Loucy (cell line): ENCODE measurements at regions not wholly inside any gene's neighbourhood (a gene's known extent, or its start where the extent isn't known, plus 50 kb on each side); places are given as distances from the start of the nearest gene placed in this dataset.

Source experiments
- H2AFZ ChIP-seq: fragments of 200-600 bp; sonication (generic); 2 replicates; pipeline ENCODE4 v1.6.0; 2016; ENCODE audit warnings: antibody characterized with exemption, mild to moderate bottlenecking, low read length, moderate library complexity
- H3F3A ChIP-seq: fragments of 200-600 bp; 2 replicates; pipeline ENCODE4 v1.6.0; 2016; ENCODE audit warnings: antibody characterized with exemption, low read depth, mild to moderate bottlenecking
- H3K27me3 ChIP-seq: fragments of 200-600 bp; sonication (generic); 2 replicates; pipeline ENCODE4 v1.6.1; 2014; ENCODE audit warnings: low read length, mild to moderate bottlenecking; ENCODE audit not compliant: insufficient read depth, poor library complexity, severe bottlenecking
- H3K36me3 ChIP-seq: fragments of 200-600 bp; sonication (generic); 2 replicates; pipeline ENCODE4 v1.6.1; 2016; ENCODE audit warnings: low read length; ENCODE audit not compliant: insufficient read depth
- H3K4me1 ChIP-seq: fragments of 200-600 bp; sonication (generic); 2 replicates; pipeline ENCODE4 v1.5.1; 2014; ENCODE audit warnings: low read length, mild to moderate bottlenecking; ENCODE audit not compliant: insufficient read depth, poor library complexity, severe bottlenecking
- H3K4me2 ChIP-seq: fragments of 200-600 bp; sonication (generic); 2 replicates; pipeline ENCODE4 v1.6.0; 2014; ENCODE audit warnings: antibody characterized with exemption, low read length, low read depth, mild to moderate bottlenecking; ENCODE audit not compliant: poor library complexity, severe bottlenecking
- H3K4me3 ChIP-seq: fragments of 200-600 bp; sonication (generic); 2 replicates; pipeline ENCODE4 v1.5.1; 2014; ENCODE audit warnings: low read length, mild to moderate bottlenecking, mixed read lengths; ENCODE audit not compliant: poor library complexity, severe bottlenecking
- H3K79me2 ChIP-seq: fragments of 200-600 bp; sonication (generic); 2 replicates; pipeline ENCODE4 v1.6.1; 2014; ENCODE audit warnings: low read length; ENCODE audit not compliant: insufficient read depth
- H3K9ac ChIP-seq: fragments of 200-600 bp; sonication (generic); 2 replicates; pipeline ENCODE4 v1.6.0; 2014; ENCODE audit warnings: mild to moderate bottlenecking, low read depth, low read length, moderate library complexity; ENCODE audit not compliant: poor library complexity, severe bottlenecking
- H3K9me2 ChIP-seq: fragments of 200-600 bp; sonication (generic); replicated peaks from 2 replicates; pipeline ENCODE4 v1.6.1; 2016; ENCODE audit warnings: low read depth, low read length, mixed read lengths
- H3K9me3 ChIP-seq: fragments of 200-600 bp; sonication (generic); 2 replicates; pipeline ENCODE4 v1.6.1; 2014; ENCODE audit warnings: mild to moderate bottlenecking, antibody characterized with exemption, low read length, low read depth; ENCODE audit not compliant: insufficient read depth
- H4K20me1 ChIP-seq: fragments of 200-600 bp; sonication (generic); 2 replicates; pipeline ENCODE4 v1.6.0; 2014; ENCODE audit warnings: antibody characterized with exemption, low read length, mild to moderate bottlenecking; ENCODE audit not compliant: insufficient read depth, poor library complexity, severe bottlenecking
- EZH2phosphoT487 ChIP-seq: fragments of 200-600 bp; IDR thresholded peaks from 2 replicates; pipeline ENCODE4 v1.6.1; 2018; ENCODE audit warnings: antibody characterized with exemption, mild to moderate bottlenecking, moderate library complexity, borderline replicate concordance
- TF ChIP-seq, protein P1 (sequence below): fragments of 200-600 bp; sonication (generic); conservative IDR thresholded peaks from 2 replicates; pipeline ENCODE4 v1.5.1; 2014; ENCODE audit warnings: mild to moderate bottlenecking, antibody characterized with exemption, low read length

DNA sequence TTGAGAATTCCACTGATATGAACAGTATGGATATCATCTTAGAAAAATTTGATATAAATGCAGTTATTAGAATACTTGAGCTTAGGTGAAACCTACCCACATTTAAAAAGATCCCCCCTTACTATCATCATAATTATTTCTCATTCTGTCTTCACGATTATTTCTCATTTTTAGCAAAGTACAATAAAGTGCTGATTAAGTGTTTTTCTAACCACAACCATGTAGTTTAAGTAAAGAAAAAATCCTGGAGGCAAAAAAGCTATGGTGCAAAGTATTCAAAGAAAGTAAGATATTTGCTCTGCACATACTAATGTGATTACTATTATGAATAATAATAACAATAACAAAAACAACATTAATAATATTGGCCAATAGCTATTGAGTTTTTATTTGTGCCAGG lies 365.6 kb upstream of the PCDH7 start:
- Histone ChIP-seq H3K9me3 (no peaks in the 10 kb centered on the region), H2AFZ (no peak overlapping the region), H3K27me3 (no peaks in the 10 kb centered on the region), H3K9me2 (no peaks in the 10 kb centered on the region), H3K9ac (no peak overlapping the region), H3K4me2 (no peak overlapping the region), H3K4me1 (no peaks in the 10 kb centered on the region), H3K36me3 (no peaks in the 10 kb centered on the region), H3K4me3 (no peak overlapping the region), H4K20me1 (no peaks in the 10 kb centered on the region), H3K79me2 (no peaks in the 10 kb centered on the region), H3F3A (no peaks in the 10 kb centered on the region)
- no peak for TF ChIP-seq EZH2phosphoT487
- TF ChIP-seq, protein P1, sequence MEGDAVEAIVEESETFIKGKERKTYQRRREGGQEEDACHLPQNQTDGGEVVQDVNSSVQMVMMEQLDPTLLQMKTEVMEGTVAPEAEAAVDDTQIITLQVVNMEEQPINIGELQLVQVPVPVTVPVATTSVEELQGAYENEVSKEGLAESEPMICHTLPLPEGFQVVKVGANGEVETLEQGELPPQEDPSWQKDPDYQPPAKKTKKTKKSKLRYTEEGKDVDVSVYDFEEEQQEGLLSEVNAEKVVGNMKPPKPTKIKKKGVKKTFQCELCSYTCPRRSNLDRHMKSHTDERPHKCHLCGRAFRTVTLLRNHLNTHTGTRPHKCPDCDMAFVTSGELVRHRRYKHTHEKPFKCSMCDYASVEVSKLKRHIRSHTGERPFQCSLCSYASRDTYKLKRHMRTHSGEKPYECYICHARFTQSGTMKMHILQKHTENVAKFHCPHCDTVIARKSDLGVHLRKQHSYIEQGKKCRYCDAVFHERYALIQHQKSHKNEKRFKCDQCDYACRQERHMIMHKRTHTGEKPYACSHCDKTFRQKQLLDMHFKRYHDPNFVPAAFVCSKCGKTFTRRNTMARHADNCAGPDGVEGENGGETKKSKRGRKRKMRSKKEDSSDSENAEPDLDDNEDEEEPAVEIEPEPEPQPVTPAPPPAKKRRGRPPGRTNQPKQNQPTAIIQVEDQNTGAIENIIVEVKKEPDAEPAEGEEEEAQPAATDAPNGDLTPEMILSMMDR = no peak

DNA sequence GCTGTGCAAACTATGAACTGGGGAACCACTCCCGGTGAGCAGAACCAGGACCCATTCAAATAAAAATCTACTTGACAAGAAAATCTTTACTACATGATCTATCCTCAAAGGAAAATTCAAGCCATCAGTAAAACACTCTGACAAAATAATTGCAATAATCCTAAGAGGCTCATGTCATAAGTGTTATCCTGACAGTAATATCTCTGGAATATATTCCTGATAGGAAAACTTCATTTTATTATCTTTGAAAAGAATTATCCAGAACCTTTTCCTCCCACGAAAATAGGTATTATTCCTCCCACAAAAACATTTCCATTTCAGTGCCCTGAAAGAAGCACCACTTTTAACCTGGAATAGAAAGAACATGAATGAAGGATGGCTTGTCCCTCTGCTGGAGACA lies 357.7 kb upstream of the PCDH7 start:
- H3K27me3 ChIP-seq = no peaks in the 10 kb centered on the region
- no peak overlapping the region for H3K4me3 ChIP-seq
- no peak overlapping the region for H3K9ac ChIP-seq
- no peak overlapping the region for H3K4me2 ChIP-seq
- no peak overlapping the region for H2AFZ ChIP-seq
- H3K9me3 ChIP-seq = no peaks in the 10 kb centered on the region
- TF ChIP-seq EZH2phosphoT487 = no peak
- TF ChIP-seq, protein P1 = no peak
- H4K20me1 ChIP-seq = no peaks in the 10 kb centered on the region
- H3F3A ChIP-seq = no peaks in the 10 kb centered on the region
- no peaks in the 10 kb centered on the region for H3K36me3 ChIP-seq
- no peaks in the 10 kb centered on the region for H3K79me2 ChIP-seq
- no peaks in the 10 kb centered on the region for H3K4me1 ChIP-seq
- no peaks in the 10 kb centered on the region for H3K9me2 ChIP-seq

DNA sequence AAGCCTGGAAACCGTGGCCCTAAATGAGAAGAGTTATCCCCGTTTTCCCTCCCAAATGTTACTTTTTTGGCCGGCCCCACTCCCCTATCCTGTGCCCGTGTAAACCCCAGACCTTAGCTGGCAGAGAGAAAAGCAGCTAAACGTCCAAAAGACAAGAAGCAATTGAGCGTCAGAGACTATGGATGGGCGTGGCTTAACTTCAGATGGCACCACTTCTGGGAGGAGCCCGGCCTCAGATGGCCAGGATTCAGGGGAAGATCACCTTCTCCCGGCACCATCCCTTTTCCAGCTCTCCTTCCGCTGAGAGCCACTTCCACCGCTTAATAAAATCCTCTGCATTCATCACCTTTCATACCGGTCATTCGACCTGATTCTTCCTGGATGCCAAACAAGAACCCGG lies 350.1 kb upstream of the PCDH7 start:
- H3K4me2 ChIP-seq = no peak overlapping the region
- H3K27me3 ChIP-seq = no peaks in the 10 kb centered on the region
- no peaks in the 10 kb centered on the region for H3K4me1 ChIP-seq
- H3K4me3 ChIP-seq = no peak overlapping the region
- TF ChIP-seq EZH2phosphoT487 = no peak
- TF ChIP-seq, protein P1 = no peak
- no peak overlapping the region for H3K9ac ChIP-seq
- H3F3A ChIP-seq = no peaks in the 10 kb centered on the region
- no peaks in the 10 kb centered on the region for H3K36me3 ChIP-seq
- no peaks in the 10 kb centered on the region for H4K20me1 ChIP-seq
- no peaks in the 10 kb centered on the region for H3K9me3 ChIP-seq
- H3K79me2 ChIP-seq = no peaks in the 10 kb centered on the region
- H2AFZ ChIP-seq = no peak overlapping the region
- no peaks in the 10 kb centered on the region for H3K9me2 ChIP-seq
